ENCODE measurements at regions not wholly inside any gene's neighbourhood (a gene's known extent, or its start where the extent isn't known, plus 50 kb on each side); places are given as distances from the start of the nearest gene placed in this dataset.

GRCh38 chr12:89256060-89256459 lies 96.2 kb downstream of the DUSP6 start:
- no peak for DNase-seq (ENCODE audit: low spot score)

GRCh38 chr12:89253488-89253887 lies 98.8 kb downstream of the DUSP6 start:
- no peak for DNase-seq (ENCODE audit: low spot score)

GRCh38 chr12:89252284-89252683 lies 100.0 kb downstream of the DUSP6 start:
- no peak for DNase-seq (ENCODE audit: low spot score)

GRCh38 chr12:89251342-89252271 lies 100.7 kb downstream of the DUSP6 start:
- peak; percentile 3 for DNase-seq (ENCODE audit: low spot score)

GRCh38 chr12:89250636-89251035 lies 101.7 kb downstream of the DUSP6 start:
- DNase-seq (ENCODE audit: low spot score) = peak; percentile 3

- DNase-seq (ENCODE audit: low spot score) = no peak
Measured at GRCh38 chr12:89250213-89250612, 102.1 kb downstream of the DUSP6 start.

- DNase-seq (ENCODE audit: low spot score) = no peak
Measured at GRCh38 chr12:89247967-89248366, 104.3 kb downstream of the DUSP6 start.

GRCh38 chr12:89247541-89247942 lies 104.8 kb downstream of the DUSP6 start:
- no peak for DNase-seq (ENCODE audit: low spot score)

GRCh38 chr12:89245090-89245489 lies 107.2 kb downstream of the DUSP6 start:
- no peak for DNase-seq (ENCODE audit: low spot score)

- no peak for DNase-seq (ENCODE audit: low spot score)
Measured at GRCh38 chr12:89244536-89244935, 107.8 kb downstream of the DUSP6 start.

- DNase-seq (ENCODE audit: low spot score) = no peak
Measured at GRCh38 chr12:89243771-89244170, 108.5 kb downstream of the DUSP6 start.

GRCh38 chr12:89239534-89239933 lies 112.8 kb downstream of the DUSP6 start:
- no peak for DNase-seq (ENCODE audit: low spot score)

- DNase-seq (ENCODE audit: low spot score) = no peak
Measured at GRCh38 chr12:89238593-89238992, 113.7 kb downstream of the DUSP6 start.

GRCh38 chr12:89237763-89238162 lies 114.5 kb downstream of the DUSP6 start:
- no peak for DNase-seq (ENCODE audit: low spot score)

GRCh38 chr12:89236748-89237383 lies 115.4 kb downstream of the DUSP6 start:
- no peak for DNase-seq (ENCODE audit: low spot score)

GRCh38 chr12:89236237-89236636 lies 116.1 kb downstream of the DUSP6 start:
- peak; percentile 29 for DNase-seq (ENCODE audit: low spot score)

- no peak for DNase-seq (ENCODE audit: low spot score)
Measured at GRCh38 chr12:89235189-89235993, 116.9 kb downstream of the DUSP6 start.

- DNase-seq (ENCODE audit: low spot score) = no peak
Measured at GRCh38 chr12:89234324-89235114, 117.8 kb downstream of the DUSP6 start.

GRCh38 chr12:89231686-89232085 lies 120.6 kb downstream of the DUSP6 start:
- DNase-seq (ENCODE audit: low spot score) = no peak

GRCh38 chr12:89230376-89231315 lies 121.7 kb downstream of the DUSP6 start:
- no peak for DNase-seq (ENCODE audit: low spot score)

GRCh38 chr12:89228491-89228890 lies 123.8 kb downstream of the DUSP6 start:
- DNase-seq (ENCODE audit: low spot score) = no peak
